ENCODE measurements at regions not wholly inside any gene's neighbourhood (a gene's known extent, or its start where the extent isn't known, plus 50 kb on each side); places are given as distances from the start of the nearest gene placed in this dataset.

Small RNA genes lying in the stretch of these regions (small RNA-seq; reads per million reads assigned to genes)
- gene MIR3169 (0 to 9.0 (median 0) reads per million in 7 experiments), gene RNY3P5 (0 reads per million in 7 experiments)

All from SK-N-SH (cell line).